Transverse colon (tissue), 4 donors: ENCODE measurements at regions not wholly inside any gene's neighbourhood (a gene's known extent, or its start where the extent isn't known, plus 50 kb on each side); places are given as distances from the start of the nearest gene placed in this dataset.
A peak's percentile ranks its signal among the peaks of the same experiment; 100 is the strongest.
"Not testable (repeated sequence)": the region's sequence is repeated elsewhere in the genome, so short reads cannot be mapped to it uniquely, and the experiment has no call there.

ENCODE experiments used
- DNase-seq: peaks from one replicate; pipeline ENCODE4 v3.0.0-alpha.2; 2019
- H3K27ac ChIP-seq, 4 donors: fragments of 200-600 bp; sonication (generic); 2 replicates each; pipeline ENCODE4 v1.5.1; 2016 to 2018; ENCODE audit warnings: inconsistent platforms in 4 of 4
- H3K27me3 ChIP-seq: fragments of 200-600 bp; sonication (generic); 2 replicates; pipeline ENCODE4 v1.5.1; 2017; ENCODE audit warnings: inconsistent platforms
- H3K36me3 ChIP-seq, 4 donors: fragments of 200-600 bp; sonication (generic); 2 replicates each; pipeline ENCODE4 v1.5.1; 2017 to 2019; ENCODE audit warnings: inconsistent platforms in 4 of 4
- H3K4me1 ChIP-seq, 4 donors: fragments of 200-600 bp; sonication (generic); 2 replicates each; pipeline ENCODE4 v1.5.1; 2017 to 2020; ENCODE audit warnings: inconsistent platforms in 4 of 4
- H3K4me3 ChIP-seq, 4 donors: fragments of 200-600 bp; sonication (generic); 1 replicate in 1 of 4; 2 replicates in 3 of 4; pipeline versions ENCODE4 v1.5.1 to v1.6.1; 2017 to 2019; ENCODE audit warnings: inconsistent platforms in 4 of 4
- H3K9me3 ChIP-seq, 2 donors: fragments of 200-600 bp; sonication (generic); 2 replicates each; pipeline ENCODE4 v1.5.1; 2017 to 2019; ENCODE audit warnings: inconsistent platforms in 2 of 2
- EP300 ChIP-seq: sonication (generic); formaldehyde crosslinking; IDR thresholded peaks from one replicate; pipeline ENCODE4 v1.6.1; 2017; ENCODE audit warnings: antibody characterized with exemption, low read depth
- POLR2A ChIP-seq: fragments of 450-650 bp; IDR thresholded peaks from one replicate; pipeline ENCODE4 v1.6.1; 2016; ENCODE audit warnings: antibody characterized with exemption, mild to moderate bottlenecking, moderate library complexity
- POLR2AphosphoS5 ChIP-seq, 3 donors: sonication (generic); formaldehyde crosslinking; IDR thresholded peaks; one replicate each; pipeline ENCODE4 v1.6.1; 2016; ENCODE audit warnings: antibody characterized with exemption in 3 of 3
- WGBS, 2 donors: methylation state at CpG; one replicate each; pipeline ENCODE4 v1.1.5; 2018; ENCODE audit warnings: low coverage in 1 of 2; 5-methylcytosine and 5-hydroxymethylcytosine counted together
- in situ Hi-C, 4 donors: fragments of 200-750 bp; cut with MboI; loops; one replicate each; pipeline versions ENCODE4 v1.15.0 to v1.15.1; 2017; ENCODE audit warnings: low sequenced_read_pairs in 3 of 4, low pct_ligation_motif_present in 1 of 4, low pct_unique_long_range_greater_than_20kb in 1 of 4
- intact Hi-C: fragments of 100-400 bp; cut with DNase I; formaldehyde crosslinking; loops from one replicate; pipeline ENCODE4 v1.15.1; 2023; ENCODE audit warnings: low total_unique reads
- small RNA-seq, 4 donors: library from RNA; depleted of rRNA; stranded (forward); fragments of <200 nt; gene quantifications; one replicate each; pipeline ENCODE3, GENCODE V24; 2016
- TF ChIP-seq, protein P1 (sequence below), 5 experiments: fragments of 200-600 bp in 3 of 5; fragments of 450-650 bp in 2 of 5; sonication (generic) in 3 of 5; IDR thresholded peaks; 1 replicate in 2 of 5; 2 replicates in 3 of 5; pipeline ENCODE4 v1.5.1; 2016 to 2017; ENCODE audit warnings: antibody characterized with exemption in 5 of 5, inconsistent platforms in 3 of 5, mild to moderate bottlenecking in 2 of 5, moderate library complexity in 1 of 5

DNA sequence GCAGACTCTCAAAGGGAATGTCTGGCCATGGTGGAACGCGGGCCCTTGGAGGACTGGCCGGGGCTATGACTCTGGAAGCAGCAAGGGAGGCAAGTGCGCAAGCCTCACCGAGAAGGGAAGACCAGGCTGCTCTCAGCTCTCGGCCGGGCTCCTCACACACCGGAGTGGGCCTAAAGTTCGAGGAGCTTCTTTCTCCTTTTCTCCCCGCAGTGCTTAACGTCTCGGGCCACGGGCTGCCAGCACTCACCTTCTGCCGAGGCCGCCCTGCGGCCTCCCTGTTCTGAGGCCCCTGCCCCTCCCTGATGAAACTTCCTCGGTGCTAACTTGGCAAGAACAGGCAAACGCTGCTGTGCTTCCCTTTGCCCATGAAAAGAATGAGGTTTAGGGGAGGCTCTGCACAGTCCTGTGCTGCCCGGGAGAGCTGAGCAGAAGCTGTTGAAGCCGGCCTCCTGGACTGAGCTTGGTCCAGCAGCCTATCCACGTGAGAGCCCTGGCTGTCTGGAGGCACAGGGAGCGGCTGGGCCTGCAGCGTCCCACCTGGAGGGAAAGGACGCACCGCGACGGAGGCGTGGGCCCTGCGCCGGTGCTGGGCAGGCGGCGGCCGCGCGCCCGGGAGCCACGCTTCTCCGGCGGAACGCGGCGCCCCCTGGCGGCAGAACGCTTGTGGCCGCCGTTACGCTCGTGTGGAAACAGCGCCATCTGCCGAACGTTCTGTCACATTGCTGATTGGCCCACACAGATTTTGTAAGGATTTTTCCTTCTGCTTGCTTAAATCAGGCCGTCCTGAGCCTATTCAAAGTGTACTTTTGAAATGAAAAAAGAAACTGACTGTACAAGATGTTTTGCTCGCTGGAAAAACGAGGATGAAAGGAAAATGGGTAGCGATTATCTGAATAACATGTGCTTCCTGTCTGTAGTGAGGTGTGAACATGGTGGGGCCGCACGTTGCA is 65.0 kb upstream of the TMEM45B start:
- TF ChIP-seq, protein P1, sequence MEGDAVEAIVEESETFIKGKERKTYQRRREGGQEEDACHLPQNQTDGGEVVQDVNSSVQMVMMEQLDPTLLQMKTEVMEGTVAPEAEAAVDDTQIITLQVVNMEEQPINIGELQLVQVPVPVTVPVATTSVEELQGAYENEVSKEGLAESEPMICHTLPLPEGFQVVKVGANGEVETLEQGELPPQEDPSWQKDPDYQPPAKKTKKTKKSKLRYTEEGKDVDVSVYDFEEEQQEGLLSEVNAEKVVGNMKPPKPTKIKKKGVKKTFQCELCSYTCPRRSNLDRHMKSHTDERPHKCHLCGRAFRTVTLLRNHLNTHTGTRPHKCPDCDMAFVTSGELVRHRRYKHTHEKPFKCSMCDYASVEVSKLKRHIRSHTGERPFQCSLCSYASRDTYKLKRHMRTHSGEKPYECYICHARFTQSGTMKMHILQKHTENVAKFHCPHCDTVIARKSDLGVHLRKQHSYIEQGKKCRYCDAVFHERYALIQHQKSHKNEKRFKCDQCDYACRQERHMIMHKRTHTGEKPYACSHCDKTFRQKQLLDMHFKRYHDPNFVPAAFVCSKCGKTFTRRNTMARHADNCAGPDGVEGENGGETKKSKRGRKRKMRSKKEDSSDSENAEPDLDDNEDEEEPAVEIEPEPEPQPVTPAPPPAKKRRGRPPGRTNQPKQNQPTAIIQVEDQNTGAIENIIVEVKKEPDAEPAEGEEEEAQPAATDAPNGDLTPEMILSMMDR (IDR thresholded peaks at IDR 0.05): peak; percentile 82 to 100 (median 99)
- no peak for TF ChIP-seq POLR2AphosphoS5 (IDR thresholded peaks at IDR 0.05)
- Histone ChIP-seq H3K4me1 (peaks cover 0 to 9% (median 5%) of the 10 kb centered on the region in 4 donors), H3K4me3 (peak overlapping the region in 2 of 4 donors; percentile 13 to 42), H3K36me3 (no peaks in the 10 kb centered on the region), H3K9me3 (no peaks in the 10 kb centered on the region), H3K27me3 (peaks cover 11% of the 10 kb centered on the region), H3K27ac (no peak overlapping the region)
- peak; percentile 81 for DNase-seq
- WGBS, 2 donors: 26 to 32% methylated on average over 6 to 47 of the region's 57 CpGs
- in situ Hi-C loops: no loop called here
- intact Hi-C loops: no loop called here

DNA sequence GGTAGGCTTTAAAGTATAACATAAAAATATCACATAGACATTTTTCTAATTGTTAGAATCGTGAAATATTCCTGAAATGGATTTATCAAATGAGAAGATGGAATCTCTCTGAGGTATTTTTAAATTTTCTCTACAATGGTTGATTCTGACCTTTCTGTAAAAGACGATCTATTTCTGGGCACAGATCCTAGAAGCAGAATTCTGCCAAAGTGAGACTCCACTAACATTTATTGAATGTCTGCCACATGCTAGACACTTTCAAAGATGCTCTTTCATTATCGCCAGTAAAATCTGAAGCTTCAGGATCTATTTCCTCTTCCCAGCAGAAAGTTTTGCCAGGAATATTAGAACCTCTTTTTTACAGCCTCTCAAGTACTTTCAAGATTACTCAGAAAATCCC is 64.1 kb upstream of the TMEM45B start:
- DNase-seq: no peak
- TF ChIP-seq, protein P1 (IDR thresholded peaks at IDR 0.05): no peak
- TF ChIP-seq POLR2A (no peak), EP300 (no peak), POLR2AphosphoS5 (IDR thresholded peaks at IDR 0.05) (no peak)
- Histone ChIP-seq H3K27ac (no peak overlapping the region), H3K4me1 (peaks cover 0 to 9% (median 5%) of the 10 kb centered on the region in 4 donors), H3K9me3 (no peaks in the 10 kb centered on the region), H3K36me3 (no peaks in the 10 kb centered on the region), H3K4me3 (no peak overlapping the region), H3K27me3 (peaks cover 11% of the 10 kb centered on the region)
- 55 to 67% methylated on average over 2 to 3 of the region's 3 CpGs for WGBS, 2 donors
- intact Hi-C loops (no loop called here), in situ Hi-C loops (no loop called here)

DNA sequence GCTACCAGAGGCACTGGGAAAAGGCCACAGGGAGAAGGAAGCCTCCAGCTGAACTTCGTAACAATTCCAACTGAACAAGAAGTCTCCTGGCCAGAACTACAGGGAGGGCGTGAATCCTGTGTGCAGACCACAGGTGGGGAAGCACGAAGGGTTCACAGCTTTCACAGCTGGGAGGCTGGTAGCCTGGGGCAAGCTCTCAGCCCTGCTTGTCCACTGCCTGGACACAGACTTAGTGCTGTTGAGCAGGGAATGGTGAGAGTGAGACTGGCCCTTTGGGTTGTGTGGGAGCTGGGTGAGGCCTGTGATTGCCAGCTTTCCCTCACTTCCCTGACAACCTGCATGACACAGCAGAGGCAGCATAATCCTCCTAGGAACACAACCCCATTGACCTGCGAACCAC is 52.1 kb upstream of the TMEM45B start:
- intact Hi-C loops, H3K36me3 ChIP-seq, H3K9me3 ChIP-seq, DNase-seq, H3K4me3 ChIP-seq, in situ Hi-C loops, H3K4me1 ChIP-seq, H3K27ac ChIP-seq, H3K27me3 ChIP-seq: not testable (repeated sequence)
- 79% methylated on average over 4 of the region's 4 CpGs; no CpG with 5 or more reads in 1 of the 2 donors for WGBS, 2 donors

GRCh38 chr11:129764204-129764603 is 51.4 kb upstream of the TMEM45B start:
- H3K36me3 ChIP-seq, intact Hi-C loops, DNase-seq, H3K4me3 ChIP-seq, H3K27me3 ChIP-seq, in situ Hi-C loops, H3K9me3 ChIP-seq, H3K4me1 ChIP-seq, H3K27ac ChIP-seq: not testable (repeated sequence)
- 69% methylated on average over 5 of the region's 5 CpGs; no CpG with 5 or more reads in 1 of the 2 donors for WGBS, 2 donors

Small RNA genes lying in the stretch of these regions (small RNA-seq; reads per million reads assigned to genes)
- gene RPS27P20: 0 reads per million in 4 donors
